Dedifferentiated amniotic fluid mesenchymal stem cell (primary cell): ENCODE measurements at regions not wholly inside any gene's neighbourhood (a gene's known extent, or its start where the extent isn't known, plus 50 kb on each side); places are given as distances from the start of the nearest gene placed in this dataset.

Source experiments
- DNase-seq: peaks from one replicate; pipeline ENCODE4 v3.0.0-alpha.2; 2016; ENCODE audit errors: extremely low spot score

DNA sequence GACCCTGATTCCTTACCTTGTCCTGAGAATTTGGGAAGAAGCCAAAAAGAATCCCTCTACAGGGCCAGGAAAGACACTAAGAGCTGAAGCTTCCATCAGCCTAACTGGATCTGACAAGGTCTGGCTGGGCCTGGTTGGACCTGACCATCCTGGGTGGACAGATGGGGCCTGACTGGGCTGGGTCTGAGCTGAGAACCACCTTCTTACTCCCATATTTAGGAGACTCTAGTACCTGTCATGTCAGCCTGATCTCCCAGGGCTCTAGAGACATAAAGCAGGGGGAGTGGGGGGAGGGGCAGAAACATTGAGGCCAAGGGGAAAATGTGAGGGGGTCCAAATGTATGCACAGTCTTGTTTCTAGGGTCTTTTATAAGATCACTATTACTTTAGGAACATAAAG, 129.9 kb downstream of the BUD13 start:
- DNase-seq, result no peak

DNA sequence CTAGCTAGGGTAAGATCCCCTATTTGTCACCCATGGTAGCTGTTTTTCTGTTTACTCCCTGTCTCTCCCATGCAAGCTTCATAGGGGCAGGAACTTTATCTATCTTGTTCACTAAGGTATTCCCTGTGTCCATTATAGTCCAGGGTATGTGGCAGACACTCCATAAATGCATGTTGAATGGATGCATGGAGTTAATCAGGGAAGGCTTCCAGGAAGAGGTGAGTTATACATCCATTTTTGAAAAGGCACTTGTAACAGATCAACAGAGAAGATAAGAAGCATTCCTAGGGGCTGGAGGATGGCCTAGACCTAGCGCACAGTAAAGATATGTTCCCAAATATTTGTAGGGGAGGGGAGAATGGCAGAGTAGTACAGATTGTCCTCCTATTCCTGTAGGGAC, 130.3 kb downstream of the BUD13 start:
- DNase-seq, result no peak

DNA sequence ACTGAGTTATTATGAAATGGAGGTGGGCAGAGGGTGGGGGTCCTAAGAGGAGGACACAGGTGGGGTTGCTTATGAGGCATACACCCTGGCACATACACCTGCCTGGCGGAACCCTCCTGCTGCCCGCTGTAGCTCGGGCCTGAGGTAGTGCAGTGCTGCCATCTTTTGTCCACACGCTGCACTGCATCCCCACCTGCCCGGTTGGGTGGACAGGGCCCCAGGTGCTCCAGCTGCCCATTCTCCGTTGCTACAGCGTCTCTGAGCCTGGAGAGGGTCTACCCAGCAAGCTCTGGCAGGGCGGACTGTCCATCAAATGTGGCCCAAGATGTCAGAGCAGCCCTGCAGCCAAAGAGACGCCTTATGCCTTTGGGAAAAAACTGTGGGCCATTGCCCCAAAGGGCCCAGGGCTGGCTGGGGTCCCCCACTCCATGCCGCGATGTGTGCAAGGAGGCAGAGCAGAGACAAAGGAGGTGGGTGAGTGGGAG, 131.2 kb downstream of the BUD13 start:
- DNase-seq, result no peak

DNA sequence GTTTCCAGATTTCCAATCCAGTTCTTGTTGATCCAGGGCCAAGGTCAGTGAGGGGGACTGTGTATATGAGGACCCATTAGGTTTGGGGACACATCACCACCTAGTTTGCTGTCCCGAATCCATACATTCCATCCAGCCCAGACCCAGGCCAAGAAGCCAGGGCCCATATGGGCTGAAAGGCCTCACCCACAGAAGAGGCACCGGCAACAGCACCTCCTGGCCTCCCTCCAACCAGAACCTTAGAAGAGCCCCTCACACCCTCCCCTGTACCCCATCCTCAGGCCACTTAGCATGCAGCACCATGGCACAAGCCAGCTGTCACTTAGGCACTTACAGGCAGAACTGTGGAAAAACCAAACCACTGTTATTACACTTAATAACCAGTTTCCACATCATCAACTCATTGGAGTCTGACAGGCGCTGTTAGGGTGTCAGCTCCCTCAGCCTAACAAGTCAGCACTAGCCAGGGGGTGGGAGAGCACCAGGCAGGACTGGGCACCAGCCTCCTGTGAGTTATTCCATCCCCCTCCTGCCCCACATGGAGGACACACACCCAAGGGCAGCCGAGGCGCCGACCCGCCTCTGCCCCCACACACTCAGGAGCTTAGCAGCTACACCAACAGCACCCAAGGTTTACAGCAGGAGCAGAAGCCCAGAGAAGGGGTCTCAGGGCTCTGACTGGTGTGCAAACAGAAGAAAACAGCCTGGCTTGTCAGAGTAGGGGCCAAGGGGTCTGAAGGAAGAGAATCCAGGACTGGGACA, 132.0 kb downstream of the BUD13 start:
- no peak for DNase-seq

DNA sequence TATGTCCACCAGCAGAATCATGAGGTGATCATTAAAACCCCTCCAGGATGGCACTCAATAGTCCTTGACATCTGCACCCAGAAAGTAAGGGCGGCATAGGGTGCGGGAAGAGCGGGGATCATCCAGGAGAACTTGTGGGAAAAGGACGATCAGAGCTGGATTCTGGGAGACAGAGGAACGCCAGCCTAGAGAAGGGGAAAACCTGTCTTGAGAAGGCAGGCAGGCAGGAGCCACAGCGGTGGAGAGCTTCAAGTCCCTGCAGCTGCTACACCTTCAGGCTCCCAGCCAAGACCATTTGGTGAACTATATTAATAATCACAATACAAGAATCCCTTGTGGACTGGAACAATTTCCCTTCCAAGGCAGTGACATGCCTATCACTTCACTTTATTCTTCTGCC, 134.3 kb downstream of the BUD13 start:
- no peak for DNase-seq

DNA sequence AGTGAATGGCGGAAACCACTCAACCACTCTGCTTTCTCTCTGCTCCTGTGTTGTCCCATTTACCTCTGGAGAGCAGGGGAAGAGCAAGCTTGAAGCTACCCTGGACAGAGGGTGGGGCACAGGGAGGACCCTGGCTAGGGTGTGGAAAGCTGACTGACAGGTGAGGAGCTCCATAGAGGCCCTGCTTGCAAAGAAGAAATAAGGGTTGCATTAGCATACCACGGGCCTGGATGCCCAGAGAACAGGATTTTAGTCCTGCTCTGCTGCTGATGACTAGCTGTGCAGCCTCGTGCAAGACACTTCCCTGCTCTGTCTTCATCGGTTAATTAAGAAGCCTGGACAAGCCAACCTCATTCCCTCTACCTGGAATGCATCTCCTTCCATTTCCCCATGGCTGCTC, 135.0 kb downstream of the BUD13 start:
- DNase-seq, result no peak

DNA sequence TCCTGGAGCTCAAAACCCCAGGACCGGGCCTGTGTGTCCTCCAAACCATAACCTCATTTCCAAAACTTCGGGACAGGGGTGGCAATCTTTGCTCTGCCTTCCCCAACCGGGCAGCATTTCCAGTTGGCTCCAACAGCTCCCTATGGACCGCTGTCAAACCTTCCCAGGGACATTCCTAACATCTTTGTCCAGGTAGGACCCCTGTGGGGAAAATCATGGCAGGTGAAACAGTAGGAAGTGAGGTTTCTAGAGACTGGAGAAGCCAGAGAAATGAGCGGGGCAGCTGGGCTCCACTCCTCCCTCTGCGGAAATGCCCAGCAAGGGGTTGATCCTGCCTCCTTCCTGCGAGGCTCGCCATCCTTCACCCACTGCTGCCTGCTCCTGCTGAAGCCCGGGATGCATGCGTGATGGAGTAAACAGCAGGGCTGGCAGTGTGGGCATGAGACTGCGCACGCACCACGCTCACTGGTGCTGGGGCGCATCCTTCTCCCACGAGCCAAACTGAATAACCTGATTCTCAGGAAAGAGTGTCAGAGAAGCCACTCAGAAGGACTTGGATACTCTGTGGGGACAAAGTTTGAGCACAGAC, 136.4 kb downstream of the BUD13 start:
- no peak for DNase-seq

DNA sequence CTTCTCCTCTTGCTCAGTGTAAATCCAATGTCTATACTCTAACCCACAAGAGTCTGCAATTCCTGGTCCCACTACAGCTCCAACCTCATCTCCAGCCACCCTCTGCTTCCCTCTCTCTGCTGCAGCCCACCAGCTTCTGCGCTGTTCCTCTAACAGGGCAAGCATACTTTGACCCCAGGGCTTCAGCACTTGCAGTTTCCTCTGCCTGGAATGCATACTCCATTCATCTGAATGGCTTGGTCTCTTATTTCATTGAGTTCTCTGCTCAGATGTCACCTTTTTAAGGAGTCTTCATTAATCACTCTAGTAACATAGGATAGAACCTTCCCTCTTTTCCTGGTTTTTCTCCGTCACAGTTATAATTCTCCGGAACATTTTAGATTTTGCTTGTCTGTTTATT, 141.6 kb downstream of the BUD13 start:
- DNase-seq, result no peak

DNA sequence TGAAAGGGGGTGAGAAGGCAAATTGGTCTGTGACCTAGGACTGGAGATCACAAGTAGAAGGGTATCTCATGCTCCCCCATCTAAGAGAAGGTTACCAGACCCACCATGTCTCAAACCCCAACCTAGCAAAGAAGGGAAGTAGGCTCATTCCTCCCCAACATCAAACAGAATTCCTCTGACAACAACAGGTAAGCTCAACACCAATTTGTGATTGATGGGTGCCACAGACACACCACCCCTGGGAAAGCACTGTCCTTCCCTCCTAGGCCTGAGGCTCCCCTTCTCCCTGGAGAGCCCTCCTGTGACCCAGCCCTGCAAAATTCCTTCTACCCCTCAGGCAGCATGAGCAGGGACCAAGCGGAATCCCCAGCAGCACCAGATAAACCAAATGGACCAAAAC, 154.3 kb downstream of the BUD13 start:
- DNase-seq, result no peak

DNA sequence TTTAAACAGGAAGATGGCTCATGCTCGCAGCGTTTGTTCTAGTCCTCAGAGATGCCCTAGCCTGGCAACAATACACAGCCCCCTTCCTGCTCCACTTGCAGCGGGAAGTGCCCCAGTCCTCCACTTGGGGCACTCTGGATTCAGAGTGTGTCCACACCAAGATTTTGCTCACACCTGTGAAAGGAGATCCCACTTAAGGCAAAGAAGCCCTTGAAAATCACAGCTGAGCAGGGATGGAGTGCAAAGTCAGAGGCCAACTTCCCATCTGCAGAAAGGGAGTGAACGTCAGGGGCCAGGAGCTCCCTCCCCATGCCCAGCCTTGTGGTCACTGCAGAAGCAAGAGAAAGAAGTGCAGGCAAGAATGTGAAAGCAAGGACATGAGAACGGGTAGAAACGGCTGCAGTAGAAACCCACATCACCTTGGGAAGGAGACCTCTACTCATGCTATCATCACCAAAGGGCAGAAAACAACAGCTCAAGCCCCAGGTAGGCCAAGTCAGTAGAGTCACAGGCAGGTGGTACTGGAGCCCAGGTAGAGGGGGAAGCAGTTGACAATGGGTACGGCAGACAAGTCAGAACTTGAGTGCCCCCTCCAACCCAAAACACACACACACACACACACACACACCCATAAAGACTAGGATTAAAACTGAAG, 157.4 kb downstream of the BUD13 start:
- no peak for DNase-seq

DNA sequence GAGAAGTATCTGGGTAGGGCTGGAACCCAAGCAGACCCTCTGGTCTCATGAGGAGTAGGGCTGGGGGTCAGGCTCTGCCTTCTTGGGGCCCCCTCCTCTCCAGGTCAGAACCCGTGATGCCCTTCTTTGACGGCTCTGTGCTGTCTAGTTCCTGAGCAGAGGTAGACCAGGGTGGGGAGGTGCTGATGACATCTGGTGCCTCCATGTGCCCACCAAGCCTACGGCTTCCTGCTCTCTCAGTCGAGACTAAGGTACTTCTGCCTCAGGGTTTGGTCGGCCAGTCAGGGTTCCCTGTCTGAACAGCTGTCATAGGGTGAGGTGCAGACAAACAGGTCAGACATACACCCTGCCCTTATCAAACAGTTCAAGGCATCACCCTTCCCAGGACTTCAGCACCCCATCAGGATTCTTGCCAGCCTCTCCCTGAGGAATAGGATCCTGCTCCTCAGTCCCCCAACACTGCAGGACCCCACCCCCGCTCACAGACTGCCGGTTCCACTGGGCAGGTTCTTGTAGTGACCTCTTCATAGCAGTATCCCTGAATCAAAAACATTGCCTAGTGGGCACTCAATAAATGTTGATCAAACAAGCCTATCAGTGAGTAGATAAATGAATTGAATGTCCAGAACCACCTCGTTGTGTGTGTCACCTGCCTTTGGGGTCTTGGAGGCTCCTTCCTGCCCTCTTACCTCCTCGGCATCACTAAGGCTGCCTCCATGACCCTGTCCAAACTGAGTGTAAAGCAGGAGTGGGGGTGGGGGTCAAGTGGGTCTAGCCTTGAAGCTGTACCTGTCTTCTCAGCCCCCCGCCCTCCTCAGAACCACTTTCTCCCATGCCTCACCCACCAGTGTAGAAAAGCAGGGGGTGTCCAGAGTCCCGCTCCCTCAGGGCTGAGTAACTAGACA, 158.2 kb downstream of the BUD13 start:
- no peak for DNase-seq

DNA sequence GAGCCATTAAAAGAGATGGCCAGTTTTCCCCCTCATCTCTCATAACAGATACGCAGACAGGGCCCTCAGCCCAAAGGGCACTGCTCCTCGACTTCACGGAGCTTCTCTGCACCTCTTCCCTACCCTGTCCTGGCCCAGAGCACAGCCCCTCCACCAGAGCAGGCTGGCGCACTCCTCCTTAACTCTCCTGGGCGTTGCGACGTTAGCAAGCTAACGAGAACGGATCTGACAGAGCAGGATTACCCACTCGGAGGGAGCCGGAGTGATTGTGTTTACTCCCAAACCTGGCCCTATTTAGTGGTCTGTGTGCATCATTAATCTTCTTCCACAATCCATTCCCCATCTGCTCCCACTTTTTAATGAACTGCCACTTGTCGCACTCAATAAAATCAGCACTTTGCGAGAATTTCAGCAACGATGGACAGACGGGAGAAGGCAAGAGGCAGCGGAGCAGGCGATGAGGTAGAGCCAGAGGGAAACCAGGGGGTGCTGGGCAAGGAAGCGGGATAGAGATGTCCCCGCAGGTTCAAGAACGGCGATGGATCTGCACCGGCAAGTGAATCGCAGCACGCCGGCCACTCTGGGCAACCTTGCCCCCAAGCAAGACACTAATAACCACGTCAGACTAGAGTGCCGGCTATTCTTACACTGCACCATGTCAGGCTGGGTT, 159.4 kb downstream of the BUD13 start:
- DNase-seq, result no peak

DNA sequence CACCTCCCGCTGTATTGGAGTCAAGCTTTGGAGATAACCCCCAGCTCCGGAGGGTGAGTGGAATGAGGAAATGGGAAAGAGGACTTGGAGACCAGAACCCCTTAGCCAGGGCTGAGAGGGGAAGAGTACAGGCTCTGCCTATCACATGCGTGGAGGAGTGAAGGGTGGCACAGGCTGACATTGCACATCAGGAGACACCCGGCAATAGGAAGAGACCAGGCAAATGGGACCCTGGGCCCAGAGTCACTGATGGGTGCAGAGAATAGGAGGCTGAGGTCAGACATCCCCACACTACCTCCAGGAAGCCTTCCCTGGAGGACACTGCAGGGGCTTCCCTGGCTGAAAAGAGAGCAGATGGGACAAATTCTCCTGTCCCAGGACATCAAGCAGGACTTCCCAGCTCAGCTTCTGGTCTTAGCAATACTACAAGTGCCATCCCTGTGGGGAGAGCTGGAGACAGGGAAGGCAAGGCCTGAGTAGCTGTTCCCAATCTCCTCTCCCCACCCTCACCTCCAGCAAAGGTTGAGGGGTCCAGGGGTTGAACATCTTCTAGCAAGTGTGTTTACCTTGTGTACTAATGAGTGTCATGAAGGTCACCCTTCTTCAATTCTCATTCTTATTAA, 160.7 kb downstream of the BUD13 start:
- no peak for DNase-seq

DNA sequence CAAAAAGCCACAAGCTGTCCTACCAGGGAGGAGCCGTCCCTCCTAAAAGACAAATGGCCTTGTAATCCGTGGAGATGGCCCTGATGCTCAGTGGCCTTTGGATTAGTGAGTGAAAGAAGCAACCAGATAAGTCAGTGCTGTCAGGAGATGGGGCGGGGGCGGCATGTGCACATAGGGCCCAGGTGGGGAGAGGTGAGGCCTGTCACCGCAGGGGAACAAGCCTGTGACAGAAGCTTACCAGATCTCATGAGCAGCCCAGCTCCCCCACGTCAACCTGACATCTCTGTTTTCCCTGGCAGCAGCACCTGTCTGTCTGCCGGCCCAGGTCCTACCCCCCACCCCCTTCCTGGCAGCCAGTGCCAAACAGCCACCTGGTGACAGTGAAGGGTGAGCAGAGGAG, 162.6 kb downstream of the BUD13 start:
- no peak for DNase-seq

DNA sequence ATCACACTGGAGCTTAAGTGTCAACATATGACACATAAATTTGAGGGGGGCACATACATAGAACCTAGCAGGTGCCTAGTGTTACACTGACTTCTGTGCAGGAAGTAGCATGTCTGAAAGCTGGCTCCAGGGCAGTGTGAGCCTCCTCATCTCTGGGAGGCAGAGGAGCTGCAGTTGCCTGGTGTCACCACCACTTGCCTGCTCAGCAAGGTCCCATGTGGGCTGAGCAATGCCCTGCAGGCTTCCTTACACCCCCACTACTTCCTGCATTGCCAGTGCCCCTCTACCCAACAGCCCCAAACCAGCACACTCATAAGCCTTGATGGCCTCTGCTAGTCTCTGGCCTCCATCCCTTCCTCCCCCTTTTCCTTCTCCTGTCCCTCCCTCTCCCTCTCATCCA, 165.8 kb downstream of the BUD13 start:
- DNase-seq, result no peak

DNA sequence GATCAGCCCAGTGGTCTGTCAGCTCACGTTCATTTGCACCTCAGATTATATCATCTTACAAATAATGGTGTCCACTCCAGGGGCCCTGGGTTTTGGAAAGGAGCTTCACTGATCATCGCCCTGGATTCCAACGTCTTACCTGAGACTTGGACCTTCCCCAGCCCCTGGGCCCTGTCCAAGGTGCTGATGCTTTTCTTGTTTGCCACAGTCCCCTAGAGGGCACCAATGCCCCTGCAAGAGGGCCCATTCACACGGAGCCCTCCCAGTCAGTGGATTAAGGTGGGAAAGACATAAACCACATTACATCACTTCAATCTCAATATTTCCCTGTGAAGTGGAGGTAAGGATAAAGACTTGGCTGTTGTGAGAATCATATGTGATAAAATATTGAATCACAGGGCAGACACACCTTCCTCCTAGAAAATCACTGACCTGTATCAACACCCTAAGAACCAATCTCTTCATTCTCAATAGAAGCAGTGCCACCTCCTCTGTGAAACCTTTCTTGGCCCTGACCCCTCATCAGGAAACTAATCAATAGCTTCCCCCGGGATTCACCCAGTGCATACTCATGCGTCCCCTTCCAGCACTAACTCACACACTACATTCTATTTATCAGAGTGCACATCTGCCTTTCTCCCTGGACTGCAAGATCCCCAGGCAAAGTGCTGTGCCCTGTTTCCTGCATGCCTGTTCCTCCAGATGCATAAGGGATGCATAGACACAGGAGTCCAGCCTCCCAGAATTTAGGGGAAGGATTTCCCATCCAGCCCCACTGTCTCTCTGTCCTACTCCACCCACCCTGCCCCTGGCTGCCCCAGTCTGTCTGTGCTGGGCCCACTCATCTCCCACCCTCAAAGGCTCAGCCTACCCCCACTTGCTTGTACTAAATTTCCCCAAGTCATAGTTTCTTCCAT, 167.0 kb downstream of the BUD13 start:
- no peak for DNase-seq

DNA sequence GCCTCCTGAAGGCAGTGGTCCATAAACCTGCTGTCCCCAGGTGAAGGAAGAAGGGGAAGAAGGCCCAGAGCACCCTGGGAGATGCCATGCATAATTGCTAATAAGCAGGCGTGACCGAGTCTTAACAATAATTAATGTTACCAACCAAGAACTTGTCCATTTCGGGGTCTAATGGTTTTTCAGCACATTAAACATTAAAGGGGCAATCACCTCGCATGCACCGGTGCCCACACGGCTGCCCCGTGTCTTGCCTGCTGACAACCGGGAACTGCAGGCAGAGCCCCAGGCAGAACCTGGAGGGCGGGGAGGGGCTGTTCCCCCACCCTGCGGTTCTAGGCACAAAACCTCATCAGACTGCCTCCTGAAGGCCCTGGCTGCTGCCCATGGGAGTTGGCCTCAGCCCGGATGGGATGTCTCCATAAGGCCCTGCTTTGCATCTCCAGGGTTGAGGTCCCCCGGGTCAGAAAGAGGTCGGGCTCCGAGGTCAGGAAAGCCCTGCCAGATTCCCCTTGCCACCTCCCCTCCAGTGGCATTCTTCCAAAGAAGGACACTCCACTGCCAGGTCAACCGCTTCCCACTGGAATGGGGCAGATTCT, 169.0 kb downstream of the BUD13 start:
- no peak for DNase-seq

DNA sequence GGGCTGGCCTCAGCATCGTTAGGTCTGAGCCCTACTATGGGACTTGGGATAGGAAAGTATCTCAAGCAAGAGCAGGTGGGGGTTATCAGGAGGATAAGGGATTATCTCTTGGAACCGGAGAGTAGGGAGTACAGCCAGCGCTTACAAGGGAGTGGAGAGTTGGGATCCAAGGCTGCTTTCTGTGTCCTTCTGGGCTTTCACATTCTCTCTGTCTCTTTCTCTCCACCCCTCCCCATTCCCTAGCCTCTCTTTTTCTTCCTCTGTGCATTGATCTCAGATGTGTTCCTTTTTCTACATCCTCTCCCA, 170.2 kb downstream of the BUD13 start:
- DNase-seq, result no peak

DNA sequence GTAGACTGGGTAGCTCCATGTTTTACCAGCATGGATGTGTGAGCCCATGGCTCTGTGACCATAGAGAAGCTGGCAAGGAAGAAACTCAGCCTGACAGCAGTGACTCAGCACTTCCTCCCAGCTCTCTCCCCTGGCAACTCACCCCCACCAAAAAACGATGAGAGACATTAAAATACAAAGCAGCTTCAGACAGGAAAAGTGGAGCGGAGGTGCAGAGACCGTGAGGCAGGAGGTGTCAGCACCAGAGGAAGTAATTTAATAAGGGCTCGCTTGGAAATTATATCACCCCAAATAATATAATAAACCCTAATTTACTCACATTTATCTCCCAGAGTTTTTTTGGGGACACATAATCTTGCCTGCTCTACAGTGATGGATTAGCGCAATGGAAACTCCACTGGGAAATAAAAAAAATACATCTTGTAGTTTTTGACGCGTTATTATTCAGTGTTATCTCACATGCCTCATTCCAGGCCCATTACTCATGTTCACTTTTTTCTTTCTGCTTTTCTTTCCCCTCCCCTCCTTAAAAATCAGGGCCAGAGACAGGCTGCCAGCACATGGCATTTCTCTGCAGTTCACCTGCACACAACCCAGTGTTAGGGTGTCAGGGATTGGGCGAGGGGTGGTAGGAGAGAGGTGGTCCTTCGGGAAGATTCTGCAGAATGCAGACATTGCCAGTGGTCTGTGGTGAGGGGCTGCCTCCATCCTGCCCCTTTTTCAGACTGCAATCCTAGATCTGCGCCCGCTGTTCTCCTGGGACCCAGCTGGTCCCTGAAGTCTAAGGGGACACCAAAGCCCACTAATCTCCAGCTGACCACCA, 170.8 kb downstream of the BUD13 start:
- no peak for DNase-seq
